ENCODE measurements at regions not wholly inside any gene's neighbourhood (a gene's known extent, or its start where the extent isn't known, plus 50 kb on each side); places are given as distances from the start of the nearest gene placed in this dataset.
"Not testable (repeated sequence)": the region's sequence is repeated elsewhere in the genome, so short reads cannot be mapped to it uniquely, and the experiment has no call there.

GRCh38 chr1:213457186-213457585 is 406.1 kb downstream of the RPS6KC1 start:
- no peak overlapping the region for H3K4me3 ChIP-seq (ENCODE audit: low read length)
- TF ChIP-seq CTCF (conservative IDR thresholded peaks at IDR 0.05; ENCODE audit: low read length) = no peak
- peak; percentile 5 for DNase-seq (ENCODE audit: low read depth)

- H3K4me3 ChIP-seq (ENCODE audit: low read length) = no peak overlapping the region
- no peak for TF ChIP-seq CTCF (conservative IDR thresholded peaks at IDR 0.05; ENCODE audit: low read length)
- DNase-seq (ENCODE audit: low read depth) = peak; percentile 3
Measured at GRCh38 chr1:213457733-213458132, 406.7 kb downstream of the RPS6KC1 start.

- DNase-seq (ENCODE audit: low read depth); H3K4me3 ChIP-seq (ENCODE audit: low read length): not testable (repeated sequence)
Measured at GRCh38 chr1:213462374-213462773, 411.3 kb downstream of the RPS6KC1 start.

GRCh38 chr1:213464786-213465460 is 413.9 kb downstream of the RPS6KC1 start:
- TF ChIP-seq CTCF (conservative IDR thresholded peaks at IDR 0.05; ENCODE audit: low read length) = no peak
- no peak overlapping the region for H3K4me3 ChIP-seq (ENCODE audit: low read length)
- no peak for DNase-seq (ENCODE audit: low read depth)

GRCh38 chr1:213466541-213466940 is 415.5 kb downstream of the RPS6KC1 start:
- H3K4me3 ChIP-seq (ENCODE audit: low read length) = no peak overlapping the region
- no peak for TF ChIP-seq CTCF (conservative IDR thresholded peaks at IDR 0.05; ENCODE audit: low read length)
- DNase-seq (ENCODE audit: low read depth) = no peak

- TF ChIP-seq CTCF (conservative IDR thresholded peaks at IDR 0.05; ENCODE audit: low read length) = no peak
- DNase-seq (ENCODE audit: low read depth) = no peak
- H3K4me3 ChIP-seq (ENCODE audit: low read length) = no peak overlapping the region
Measured at GRCh38 chr1:213474054-213474453, 423.0 kb downstream of the RPS6KC1 start.

GRCh38 chr1:213481395-213481794 is 430.4 kb downstream of the RPS6KC1 start:
- DNase-seq (ENCODE audit: low read depth) = no peak

More at GRCh38 chr1:213481395-213481794, 430.4 kb downstream of the RPS6KC1 start:
- H3K4me3 ChIP-seq (ENCODE audit: low read length) = no peak overlapping the region
- no peak for TF ChIP-seq CTCF (conservative IDR thresholded peaks at IDR 0.05; ENCODE audit: low read length)
